Caco-2 (cell line): ENCODE measurements at regions not wholly inside any gene's neighbourhood (a gene's known extent, or its start where the extent isn't known, plus 50 kb on each side); places are given as distances from the start of the nearest gene placed in this dataset.

Experiments
- BruUV-seq: library from RNA; stranded (reverse); fragments of 400-500 nt; replicated peaks from 2 replicates; lab custom pipeline; 2021; lab: Mats Ljungman, UMichigan
- CTCF ChIA-PET: fragments of 300-600 bp; sonication (Branson Sonifier 250); formaldehyde crosslinking; loops from one replicate; lab custom pipeline; 2022; ENCODE audit warnings: antibody characterized with exemption; lab: Charles Lee
- POLR2A ChIA-PET: fragments of 300-600 bp; sonication (Branson Sonifier 250); formaldehyde crosslinking; loops from one replicate; lab custom pipeline; 2022; ENCODE audit warnings: antibody characterized with exemption; lab: Charles Lee
- DNase-seq, 2 experiments: peaks; one replicate each; pipeline versions ENCODE4 v3.0.0 to v3.0.0-alpha.2; 2020 to 2022
- H3K27me3 ChIP-seq: replicated peaks from 2 replicates; pipeline ENCODE4 v1.6.0; 2011; ENCODE audit warnings: low read length; ENCODE audit not compliant: control insufficient read depth, insufficient read depth
- H3K36me3 ChIP-seq: 2 replicates; pipeline ENCODE4 v1.5.1; 2011; ENCODE audit warnings: low read length; ENCODE audit not compliant: control insufficient read depth, insufficient read depth
- H3K4me1 ChIP-seq: fragments of 250-450 bp; sonication (Bioruptor Pico); 2 replicates; pipeline ENCODE4 v1.5.1; 2020; ENCODE audit warnings: mild to moderate bottlenecking
- H3K4me3 ChIP-seq: 2 replicates; pipeline ENCODE4 v1.5.1; 2011; ENCODE audit warnings: low read depth, mild to moderate bottlenecking, control low read depth, low read length
- H3K9me3 ChIP-seq: fragments of 250-450 bp; sonication (Bioruptor Pico); 2 replicates; pipeline ENCODE4 v1.5.1; 2020; ENCODE audit warnings: mild to moderate bottlenecking, moderate library complexity
- H3K27ac Mint-ChIP-seq: one replicate; pipeline ENCODE4 v1.8.0; 2022; ENCODE audit warnings: mixed read lengths; ENCODE audit not compliant: unreplicated experiment
- H3K27me3 Mint-ChIP-seq: one replicate; pipeline ENCODE4 v1.8.0; 2022; ENCODE audit warnings: mixed read lengths; ENCODE audit not compliant: insufficient read depth, unreplicated experiment
- H3K36me3 Mint-ChIP-seq: one replicate; pipeline ENCODE4 v1.8.0; 2022; ENCODE audit warnings: mild to moderate bottlenecking, mixed read lengths; ENCODE audit not compliant: insufficient read depth, unreplicated experiment
- H3K4me1 Mint-ChIP-seq: one replicate; pipeline ENCODE4 v1.8.0; 2022; ENCODE audit warnings: low read depth, mixed read lengths; ENCODE audit not compliant: unreplicated experiment
- H3K4me3 Mint-ChIP-seq: one replicate; pipeline ENCODE4 v1.8.0; 2022; ENCODE audit warnings: mild to moderate bottlenecking, moderate library complexity, mixed read lengths; ENCODE audit not compliant: unreplicated experiment
- H3K9me3 Mint-ChIP-seq: one replicate; pipeline ENCODE4 v1.8.0; 2022; ENCODE audit warnings: mixed read lengths; ENCODE audit not compliant: unreplicated experiment
- CTCF ChIP-seq, 2 experiments: fragments of 200-600 bp in 1 of 2; IDR thresholded peaks; 1 replicate in 1 of 2; 2 replicates in 1 of 2; pipeline versions ENCODE4 v1.5.1 to v1.8.0; 2011 to 2022; ENCODE audit warnings: antibody characterized with exemption in 1 of 2, control low read depth in 1 of 2, inconsistent platforms in 1 of 2, low read depth in 1 of 2, low read length in 1 of 2, mild to moderate bottlenecking in 1 of 2, moderate library complexity in 1 of 2; ENCODE audit not compliant: insufficient read depth in 1 of 2, severe bottlenecking in 1 of 2, unreplicated experiment in 1 of 2
- intact Hi-C: fragments of 100-400 bp; cut with micrococcal nuclease; formaldehyde crosslinking; loops from one replicate; pipeline ENCODE4 v1.10.0; 2022; ENCODE audit not compliant: unreplicated experiment

GRCh38 chr3:152021951-152022461 is 148.6 kb downstream of the SUCNR1 start:
- ChIA-PET POLR2A (no interaction called here), CTCF (no interaction called here)
- H3K4me1 Mint-ChIP-seq: peaks cover 7% of the 10 kb centered on the region
- Histone ChIP-seq H3K4me1 (no peaks in the 10 kb centered on the region), H3K4me3 (no peak overlapping the region), H3K27me3 (no peaks in the 10 kb centered on the region), H3K9me3 (no peaks in the 10 kb centered on the region), H3K36me3 (no peaks in the 10 kb centered on the region)
- intact Hi-C loops: no loop called here
- no peak for TF ChIP-seq CTCF (IDR thresholded peaks at IDR 0.05; ENCODE audit: insufficient read depth in 1 of 2, low read depth in 1 of 2, low read length in 1 of 2, severe bottlenecking in 1 of 2, unreplicated experiment in 1 of 2)
- no peak for DNase-seq
- H3K27me3 Mint-ChIP-seq: no peaks in the 10 kb centered on the region
- peak overlapping the region; percentile 31 for H3K27ac Mint-ChIP-seq
- H3K9me3 Mint-ChIP-seq: peaks cover 11% of the 10 kb centered on the region
- H3K36me3 Mint-ChIP-seq: no peaks in the 10 kb centered on the region
- no peak overlapping the region for H3K4me3 Mint-ChIP-seq
- no TSS peak for BruUV-seq

GRCh38 chr3:152026033-152026556 is 152.7 kb downstream of the SUCNR1 start:
- intact Hi-C loops: loop anchor here (1.0 to 2.0 kb wide), 3 partner anchors 25 to 418 kb away; no protein-coding TSS in a partner anchor
- DNase-seq: peak in 1 of 2 experiments; percentile 11

GRCh38 chr3:152030320-152030719 is 156.9 kb downstream of the SUCNR1 start:
- Mint-ChIP-seq H3K4me1 (no peaks in the 10 kb centered on the region), H3K27me3 (no peaks in the 10 kb centered on the region), H3K9me3 (peaks cover 10% of the 10 kb centered on the region), H3K4me3 (no peak overlapping the region), H3K36me3 (no peaks in the 10 kb centered on the region), H3K27ac (no peak overlapping the region)
- Histone ChIP-seq H3K4me3 (no peak overlapping the region), H3K4me1 (no peaks in the 10 kb centered on the region), H3K36me3 (no peaks in the 10 kb centered on the region), H3K9me3 (no peaks in the 10 kb centered on the region), H3K27me3 (no peaks in the 10 kb centered on the region)
- ChIA-PET POLR2A (no interaction called here), CTCF (no interaction called here)
- intact Hi-C loops: no loop called here
- BruUV-seq: no TSS peak
- no peak for TF ChIP-seq CTCF (IDR thresholded peaks at IDR 0.05; ENCODE audit: insufficient read depth in 1 of 2, low read depth in 1 of 2, low read length in 1 of 2, severe bottlenecking in 1 of 2, unreplicated experiment in 1 of 2)
- no peak for DNase-seq

More at GRCh38 chr3:152026033-152026556, 152.7 kb downstream of the SUCNR1 start:
- H3K9me3 Mint-ChIP-seq: peaks cover 11% of the 10 kb centered on the region
- CTCF ChIA-PET: interaction anchor here (0.5 to 1.0 kb wide), 4 partner anchors 44 to 460 kb away, joined by 3 to 5 read pairs (median 4); partner anchors contain the start of gene MBNL1
- no TSS peak for BruUV-seq
- H3K4me1 ChIP-seq: no peaks in the 10 kb centered on the region
- H3K36me3 Mint-ChIP-seq: no peaks in the 10 kb centered on the region
- H3K9me3 ChIP-seq: no peaks in the 10 kb centered on the region
- POLR2A ChIA-PET: no interaction called here
- H3K27me3 ChIP-seq: no peaks in the 10 kb centered on the region
- no peak for TF ChIP-seq CTCF (IDR thresholded peaks at IDR 0.05; ENCODE audit: insufficient read depth in 1 of 2, low read depth in 1 of 2, low read length in 1 of 2, severe bottlenecking in 1 of 2, unreplicated experiment in 1 of 2)
- H3K27me3 Mint-ChIP-seq: no peaks in the 10 kb centered on the region
- no peaks in the 10 kb centered on the region for H3K36me3 ChIP-seq
- H3K4me3 Mint-ChIP-seq: no peak overlapping the region
- no peak overlapping the region for H3K27ac Mint-ChIP-seq
- H3K4me3 ChIP-seq: no peak overlapping the region
- H3K4me1 Mint-ChIP-seq: no peaks in the 10 kb centered on the region
